ENCODE measurements at regions not wholly inside any gene's neighbourhood (a gene's known extent, or its start where the extent isn't known, plus 50 kb on each side); places are given as distances from the start of the nearest gene placed in this dataset.

DNA sequence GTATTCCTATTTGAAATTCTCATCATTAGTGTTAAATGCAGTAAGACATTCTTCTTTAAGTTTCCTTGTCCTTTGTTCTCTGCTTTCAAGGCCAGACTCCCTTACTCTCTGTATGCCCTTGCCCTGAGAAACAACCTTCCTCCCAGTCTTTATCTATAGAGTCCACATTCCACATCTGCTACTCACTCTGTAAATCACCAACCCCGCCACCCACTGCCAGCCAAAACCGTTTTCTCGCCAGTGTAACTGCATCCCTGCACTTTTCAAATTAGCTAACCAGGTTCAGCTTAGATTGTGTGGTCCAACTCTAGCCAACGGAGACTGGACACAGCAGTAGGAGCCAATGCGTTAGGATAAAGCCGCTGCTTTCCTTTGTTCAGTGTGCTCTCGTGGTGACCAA, 402.4 kb upstream of the PDZRN3 start:
- H3K4me1 ChIP-seq, result no peaks in the 10 kb centered on the region
- peaks cover 0 to 5% (median 0%) of the 10 kb centered on the region in 4 donors for H3K27me3 ChIP-seq
- H3K9me3 ChIP-seq, result no peaks in the 10 kb centered on the region
- TF ChIP-seq, protein P1, sequence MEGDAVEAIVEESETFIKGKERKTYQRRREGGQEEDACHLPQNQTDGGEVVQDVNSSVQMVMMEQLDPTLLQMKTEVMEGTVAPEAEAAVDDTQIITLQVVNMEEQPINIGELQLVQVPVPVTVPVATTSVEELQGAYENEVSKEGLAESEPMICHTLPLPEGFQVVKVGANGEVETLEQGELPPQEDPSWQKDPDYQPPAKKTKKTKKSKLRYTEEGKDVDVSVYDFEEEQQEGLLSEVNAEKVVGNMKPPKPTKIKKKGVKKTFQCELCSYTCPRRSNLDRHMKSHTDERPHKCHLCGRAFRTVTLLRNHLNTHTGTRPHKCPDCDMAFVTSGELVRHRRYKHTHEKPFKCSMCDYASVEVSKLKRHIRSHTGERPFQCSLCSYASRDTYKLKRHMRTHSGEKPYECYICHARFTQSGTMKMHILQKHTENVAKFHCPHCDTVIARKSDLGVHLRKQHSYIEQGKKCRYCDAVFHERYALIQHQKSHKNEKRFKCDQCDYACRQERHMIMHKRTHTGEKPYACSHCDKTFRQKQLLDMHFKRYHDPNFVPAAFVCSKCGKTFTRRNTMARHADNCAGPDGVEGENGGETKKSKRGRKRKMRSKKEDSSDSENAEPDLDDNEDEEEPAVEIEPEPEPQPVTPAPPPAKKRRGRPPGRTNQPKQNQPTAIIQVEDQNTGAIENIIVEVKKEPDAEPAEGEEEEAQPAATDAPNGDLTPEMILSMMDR (IDR thresholded peaks at IDR 0.05), result no peak
- FAIRE-seq (no peak), ATAC-seq (no peak), DNase-seq (no peak)
- no peak overlapping the region for H3K27ac ChIP-seq
- H3K36me3 ChIP-seq, result no peaks in the 10 kb centered on the region
- intact Hi-C loops (cut with DNase I), result no loop called here
- H3K4me3 ChIP-seq, result no peak overlapping the region
- WGBS, 2 donors, result 44 to 52% methylated on average over 7 of the region's 7 CpGs

DNA sequence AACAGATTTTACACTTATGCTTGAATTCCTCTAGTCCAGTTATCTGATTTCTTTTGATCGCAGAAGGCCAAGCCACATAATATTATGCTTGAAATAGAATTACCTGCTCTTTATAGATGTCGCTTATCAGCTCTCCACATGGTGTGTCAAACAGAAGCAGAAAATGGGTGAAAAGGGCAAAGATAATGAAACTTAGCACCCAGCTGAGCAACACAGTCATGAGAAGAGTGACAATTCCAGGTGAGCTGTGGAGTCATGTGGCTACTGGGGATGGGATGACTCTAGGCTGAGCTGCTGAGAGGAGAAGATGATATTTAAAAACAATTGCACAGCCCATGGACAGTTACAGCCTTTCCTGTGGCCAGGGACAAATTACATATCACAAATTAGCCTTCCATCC, 398.7 kb upstream of the PDZRN3 start:
- WGBS, 2 donors, result 82 to 91% methylated on average over 2 of the region's 2 CpGs
- intact Hi-C loops (cut with DNase I), result no loop called here
- no peak overlapping the region for H3K4me3 ChIP-seq

DNA sequence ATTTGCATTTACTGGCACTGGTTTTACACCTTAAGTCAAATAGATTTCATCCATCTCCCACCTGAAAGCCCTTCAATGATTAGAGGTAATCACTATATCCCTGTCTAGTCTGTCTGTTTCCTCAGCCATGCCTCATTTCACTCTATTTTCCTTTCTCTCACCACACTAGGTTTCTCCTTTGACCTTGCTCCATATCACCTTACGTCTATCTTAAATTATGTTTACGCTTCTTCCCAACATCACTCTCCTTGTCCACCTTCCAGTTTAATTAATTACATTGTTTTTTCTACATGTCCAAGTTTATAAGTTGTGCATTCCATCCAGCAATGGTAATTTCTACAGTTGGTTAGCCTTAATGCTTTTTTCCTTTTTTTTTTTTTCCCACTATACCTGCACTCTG, 396.7 kb upstream of the PDZRN3 start:
- Histone ChIP-seq H3K4me3 (no peak overlapping the region), H3K4me1 (no peaks in the 10 kb centered on the region), H3K9me3 (no peaks in the 10 kb centered on the region), H3K36me3 (no peaks in the 10 kb centered on the region), H3K27ac (no peak overlapping the region), H3K27me3 (peaks cover 0 to 5% (median 0%) of the 10 kb centered on the region in 4 donors)
- no peak for FAIRE-seq
- WGBS, 2 donors, result 43 to 44% methylated on average over 2 of the region's 2 CpGs
- TF ChIP-seq, protein P1 (IDR thresholded peaks at IDR 0.05), result no peak
- intact Hi-C loops (cut with DNase I), result no loop called here
- ATAC-seq, result no peak
- DNase-seq, result no peak

More for the DNA sequence above, 398.7 kb upstream of the PDZRN3 start:
- Histone ChIP-seq H3K27me3 (peaks cover 0 to 5% (median 0%) of the 10 kb centered on the region in 4 donors), H3K27ac (no peak overlapping the region), H3K9me3 (no peaks in the 10 kb centered on the region), H3K36me3 (no peaks in the 10 kb centered on the region), H3K4me1 (no peaks in the 10 kb centered on the region)
- no peak for ATAC-seq
- TF ChIP-seq, protein P1 (IDR thresholded peaks at IDR 0.05), result no peak
- no peak for DNase-seq
- no peak for FAIRE-seq

DNA sequence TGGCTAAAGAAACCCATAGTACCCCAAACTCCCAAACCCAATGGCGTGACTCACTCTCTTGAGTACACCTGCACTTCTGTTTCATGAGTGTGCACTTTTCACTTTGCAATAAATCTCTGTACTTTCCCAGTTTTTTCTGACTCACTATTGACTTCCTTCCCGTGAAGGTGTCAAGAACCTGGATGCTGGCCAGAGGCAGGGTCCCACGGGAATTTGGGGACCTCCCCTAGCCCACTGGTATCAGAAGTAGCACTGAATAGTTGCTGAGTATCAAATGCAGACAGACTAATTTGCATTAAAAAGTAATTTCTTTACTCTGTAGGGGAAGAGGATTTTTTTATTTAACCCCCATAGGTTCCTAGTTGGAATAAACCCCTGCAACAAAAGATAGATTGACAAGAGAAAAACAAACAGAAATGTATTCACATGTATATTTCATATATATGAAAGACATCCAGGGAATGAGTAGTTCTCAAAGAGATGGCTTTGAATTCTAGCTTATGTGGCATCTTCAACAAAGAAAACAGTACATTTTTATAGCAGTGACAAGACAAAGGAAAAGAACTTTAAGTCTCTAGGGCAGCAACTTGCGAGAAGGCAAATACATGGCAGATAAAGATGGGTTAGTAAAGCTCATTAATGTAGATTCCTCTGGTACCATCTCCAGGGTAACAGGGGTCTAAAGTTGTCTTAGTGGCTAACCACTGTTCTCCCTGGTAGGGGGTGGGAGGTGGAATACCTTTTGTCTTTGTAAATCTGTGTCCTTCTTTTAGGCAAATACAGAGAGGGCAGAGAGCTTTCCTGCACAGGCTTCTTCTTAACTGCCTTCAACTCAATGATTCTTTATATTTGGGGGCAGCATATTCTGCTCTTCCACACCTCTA, 385.5 kb upstream of the PDZRN3 start:
- Histone ChIP-seq H3K4me3 (no peak overlapping the region), H3K36me3 (no peaks in the 10 kb centered on the region), H3K27me3 (no peaks in the 10 kb centered on the region), H3K27ac (no peak overlapping the region), H3K4me1 (no peaks in the 10 kb centered on the region), H3K9me3 (no peaks in the 10 kb centered on the region)
- 42 to 44% methylated on average over 4 of the region's 4 CpGs for WGBS, 2 donors
- FAIRE-seq, result no peak
- TF ChIP-seq, protein P1 (IDR thresholded peaks at IDR 0.05), result no peak
- no peak for ATAC-seq
- intact Hi-C loops (cut with DNase I), result no loop called here
- DNase-seq, result peak in 1 of 6 donors; percentile 17

DNA sequence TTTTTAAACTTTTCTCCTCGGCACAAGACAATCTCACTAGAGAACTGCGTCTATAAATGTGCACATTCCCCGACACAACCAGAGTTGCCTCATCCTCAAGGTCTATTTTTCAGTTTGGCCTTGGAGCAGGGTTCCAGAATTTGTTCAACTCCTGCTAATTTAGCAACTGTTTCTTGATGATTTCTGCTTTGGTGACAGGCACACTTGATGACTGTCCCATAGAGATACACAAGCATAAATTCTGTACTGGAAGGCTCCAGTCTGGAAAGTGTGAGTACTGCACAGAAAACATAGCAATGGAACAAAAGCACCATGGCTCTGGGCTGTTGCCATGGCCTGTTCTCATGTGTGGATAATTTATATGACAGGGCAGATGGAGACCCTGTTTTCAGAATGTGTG, 379.6 kb upstream of the PDZRN3 start:
- Histone ChIP-seq H3K36me3 (no peaks in the 10 kb centered on the region), H3K9me3 (no peaks in the 10 kb centered on the region), H3K27me3 (no peaks in the 10 kb centered on the region), H3K4me1 (no peaks in the 10 kb centered on the region), H3K27ac (no peak overlapping the region), H3K4me3 (no peak overlapping the region)
- TF ChIP-seq, protein P1 (IDR thresholded peaks at IDR 0.05), result no peak
- intact Hi-C loops (cut with DNase I), result no loop called here
- ATAC-seq (no peak), DNase-seq (no peak), FAIRE-seq (no peak)
- WGBS, 2 donors, result 72 to 86% methylated on average over 3 of the region's 3 CpGs

All from pancreas (tissue), 10 donors.